AG04450 (cell line): ENCODE measurements at regions not wholly inside any gene's neighbourhood (a gene's known extent, or its start where the extent isn't known, plus 50 kb on each side); places are given as distances from the start of the nearest gene placed in this dataset.
"Not testable (repeated sequence)": the region's sequence is repeated elsewhere in the genome, so short reads cannot be mapped to it uniquely, and the experiment has no call there.

Experiments used
- CTCF ChIA-PET: fragments of 300-600, 350-600 bp; formaldehyde crosslinking; extraction: SDS; loops from one replicate; lab custom pipeline; 2022; ENCODE audit warnings: antibody characterized with exemption, inconsistent platforms; lab: Charles Lee
- POLR2A ChIA-PET: fragments of 350-600 bp; formaldehyde crosslinking; extraction: SDS; loops from one replicate; lab custom pipeline; 2021; ENCODE audit warnings: antibody characterized with exemption, inconsistent platforms; lab: Yijun Ruan, JAX
- DNase-seq: peaks from one replicate; pipeline ENCODE4 v3.0.0-alpha.2; 2011; ENCODE audit warnings: low read depth, low spot score
- H3K27ac ChIP-seq: one replicate; pipeline ENCODE4 v1.5.1; 2012; ENCODE audit warnings: low read depth, low read length, control low read depth
- H3K27me3 ChIP-seq: one replicate; pipeline ENCODE4 v1.6.0; 2012; ENCODE audit warnings: low read length; ENCODE audit not compliant: control insufficient read depth, insufficient read depth
- H3K4me3 ChIP-seq: 2 replicates; pipeline ENCODE4 v1.5.1; 2011; ENCODE audit warnings: mild to moderate bottlenecking, low read depth, low read length, control low read depth
- H3K9me3 ChIP-seq: 2 replicates; pipeline ENCODE4 v1.5.1; 2012; ENCODE audit warnings: low read length; ENCODE audit not compliant: control insufficient read depth, insufficient read depth
- TF ChIP-seq, protein P1 (sequence below): IDR thresholded peaks from 2 replicates; pipeline ENCODE4 v1.5.1; 2011; ENCODE audit warnings: low read depth, low read length, control low read depth, inconsistent platforms

DNA sequence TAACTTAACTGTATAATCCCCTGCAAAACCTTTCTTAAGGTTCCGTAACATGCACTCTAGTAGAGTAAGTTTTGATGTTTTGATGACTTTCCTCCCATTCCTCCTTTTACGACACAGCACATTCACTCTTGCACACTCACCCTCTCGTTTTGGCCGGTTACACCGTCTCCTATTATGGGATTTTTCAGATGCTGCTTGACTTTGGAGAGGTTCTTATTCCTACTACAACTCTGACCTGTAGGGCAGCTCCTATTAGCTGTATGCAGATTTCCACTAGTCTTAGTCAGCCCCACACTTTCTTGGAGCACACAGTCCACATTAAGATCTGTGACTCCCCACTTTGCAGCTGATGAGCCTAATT, 223.7 kb upstream of the SYNCRIP start:
- ChIA-PET POLR2A (interaction anchor here (1.8 kb wide), 1 partner anchor 188 kb away, joined by 10 read pairs; no protein-coding TSS in a partner anchor), CTCF (interaction anchor here (1.4 kb wide), 1 partner anchor 18 kb away, joined by 3 read pairs; no protein-coding TSS in a partner anchor)
- Histone ChIP-seq H3K27me3 (no peaks in the 10 kb centered on the region), H3K4me3 (peak overlapping the region; percentile 59), H3K27ac (peak overlapping the region; percentile 61), H3K9me3 (no peaks in the 10 kb centered on the region)
- DNase-seq: no peak
- TF ChIP-seq, protein P1, sequence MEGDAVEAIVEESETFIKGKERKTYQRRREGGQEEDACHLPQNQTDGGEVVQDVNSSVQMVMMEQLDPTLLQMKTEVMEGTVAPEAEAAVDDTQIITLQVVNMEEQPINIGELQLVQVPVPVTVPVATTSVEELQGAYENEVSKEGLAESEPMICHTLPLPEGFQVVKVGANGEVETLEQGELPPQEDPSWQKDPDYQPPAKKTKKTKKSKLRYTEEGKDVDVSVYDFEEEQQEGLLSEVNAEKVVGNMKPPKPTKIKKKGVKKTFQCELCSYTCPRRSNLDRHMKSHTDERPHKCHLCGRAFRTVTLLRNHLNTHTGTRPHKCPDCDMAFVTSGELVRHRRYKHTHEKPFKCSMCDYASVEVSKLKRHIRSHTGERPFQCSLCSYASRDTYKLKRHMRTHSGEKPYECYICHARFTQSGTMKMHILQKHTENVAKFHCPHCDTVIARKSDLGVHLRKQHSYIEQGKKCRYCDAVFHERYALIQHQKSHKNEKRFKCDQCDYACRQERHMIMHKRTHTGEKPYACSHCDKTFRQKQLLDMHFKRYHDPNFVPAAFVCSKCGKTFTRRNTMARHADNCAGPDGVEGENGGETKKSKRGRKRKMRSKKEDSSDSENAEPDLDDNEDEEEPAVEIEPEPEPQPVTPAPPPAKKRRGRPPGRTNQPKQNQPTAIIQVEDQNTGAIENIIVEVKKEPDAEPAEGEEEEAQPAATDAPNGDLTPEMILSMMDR: no peak

DNA sequence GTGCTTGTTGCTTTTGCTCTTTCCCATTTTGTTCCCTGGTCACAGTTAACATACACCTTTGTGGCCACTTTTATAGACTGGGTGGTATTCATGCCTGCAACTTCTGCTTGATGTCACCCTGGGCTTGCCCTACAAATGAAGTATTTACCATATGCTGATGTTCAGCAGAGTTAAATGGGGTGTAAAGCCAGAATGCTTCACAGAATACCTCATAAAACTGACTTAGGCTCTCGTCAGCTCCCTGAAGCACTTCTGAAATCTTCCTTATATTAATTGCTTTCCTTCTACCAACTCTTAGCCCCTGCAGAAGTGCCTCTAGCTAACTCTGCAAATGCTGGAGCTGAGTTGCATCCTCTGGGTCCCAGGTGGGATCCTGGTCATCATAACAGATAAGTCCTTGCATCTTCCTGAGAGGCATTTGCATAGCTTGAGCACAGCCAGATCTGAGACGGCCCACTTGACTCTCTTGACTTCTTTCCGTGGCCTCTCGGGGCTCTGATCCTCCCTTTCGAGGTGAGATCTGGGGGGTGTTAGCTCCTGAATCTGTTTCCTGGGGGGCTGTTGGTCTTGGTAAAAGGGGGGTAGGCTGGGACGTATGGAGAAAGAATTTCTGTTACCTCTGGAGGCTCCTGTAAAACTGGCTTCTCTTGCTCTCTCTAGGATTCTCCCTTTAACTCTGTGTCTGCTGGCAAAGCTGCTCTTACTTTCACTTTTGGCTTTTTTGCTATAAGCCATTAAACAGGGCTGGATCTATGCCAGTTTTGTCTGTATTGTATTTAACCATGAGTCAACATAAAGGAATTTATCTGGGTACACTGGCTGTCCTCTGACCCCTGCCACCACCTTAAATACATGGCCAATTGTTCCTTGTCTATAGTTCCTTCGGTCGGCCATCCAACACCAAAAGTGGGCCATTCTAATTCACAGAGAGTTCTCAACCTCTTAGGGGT, 223.0 kb upstream of the SYNCRIP start:
- H3K27ac ChIP-seq: peak overlapping the region; percentile 61
- no peaks in the 10 kb centered on the region for H3K27me3 ChIP-seq
- POLR2A ChIA-PET: interaction anchor here (0.6 to 1.8 kb wide), 2 partner anchors 58 to 187 kb away, joined by 8 to 10 read pairs; no protein-coding TSS in a partner anchor
- no peak for DNase-seq
- CTCF ChIA-PET: interaction anchor here (0.6 to 1.6 kb wide), 5 partner anchors 18 to 119 kb away, joined by 3 to 5 read pairs (median 4); no protein-coding TSS in a partner anchor
- TF ChIP-seq, protein P1: no peak
- no peaks in the 10 kb centered on the region for H3K9me3 ChIP-seq
- peak overlapping the region; percentile 59 for H3K4me3 ChIP-seq

DNA sequence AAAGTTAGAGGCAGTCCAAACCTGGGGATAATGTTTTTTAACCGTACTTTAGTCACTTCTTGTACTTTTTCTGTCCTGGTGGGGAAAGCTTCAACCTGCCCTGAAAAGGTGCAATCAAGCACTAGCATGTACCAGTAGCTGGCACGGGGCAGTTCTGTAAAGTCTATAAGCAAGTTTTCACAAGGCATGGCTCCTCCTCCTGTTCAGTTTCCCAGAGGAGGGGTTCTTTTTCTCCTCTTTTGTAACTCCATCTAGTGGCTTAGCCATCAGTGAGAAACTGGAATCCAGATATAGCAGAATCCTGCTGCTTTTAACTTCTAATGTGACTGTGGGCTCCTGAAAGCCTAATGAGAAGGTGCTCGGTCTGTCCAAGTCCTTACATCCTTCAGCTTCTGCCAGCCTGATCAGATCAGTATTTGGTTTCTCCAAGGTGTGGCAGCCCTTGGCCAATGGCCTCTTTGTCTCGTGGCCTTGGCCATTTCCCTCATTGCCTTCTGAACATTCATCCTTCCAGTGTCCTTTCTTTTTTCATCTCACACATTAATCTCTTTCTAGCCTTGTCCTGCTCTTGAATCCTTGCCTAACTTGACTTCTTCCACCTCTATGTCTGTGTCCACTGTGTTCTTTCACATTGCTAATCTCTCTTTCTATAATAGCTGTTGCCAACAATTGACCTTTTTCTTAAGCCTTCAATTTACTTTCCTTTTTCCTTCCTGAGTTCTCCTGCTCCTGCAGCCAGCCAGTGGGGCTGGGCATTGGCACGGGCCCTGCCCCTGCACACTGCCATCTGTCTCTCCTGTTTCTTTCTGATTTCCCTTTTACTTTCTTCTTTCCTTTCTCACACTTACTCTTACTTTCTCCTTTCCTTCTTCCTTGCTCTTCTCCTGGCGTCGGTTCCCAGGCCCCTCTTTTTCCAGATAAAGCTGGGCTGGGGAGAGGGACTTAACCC, 222.0 kb upstream of the SYNCRIP start:
- CTCF ChIA-PET: interaction anchor here (0.7 to 1.6 kb wide), 4 partner anchors 19 to 114 kb away, joined by 3 to 4 read pairs (median 4); no protein-coding TSS in a partner anchor

DNA sequence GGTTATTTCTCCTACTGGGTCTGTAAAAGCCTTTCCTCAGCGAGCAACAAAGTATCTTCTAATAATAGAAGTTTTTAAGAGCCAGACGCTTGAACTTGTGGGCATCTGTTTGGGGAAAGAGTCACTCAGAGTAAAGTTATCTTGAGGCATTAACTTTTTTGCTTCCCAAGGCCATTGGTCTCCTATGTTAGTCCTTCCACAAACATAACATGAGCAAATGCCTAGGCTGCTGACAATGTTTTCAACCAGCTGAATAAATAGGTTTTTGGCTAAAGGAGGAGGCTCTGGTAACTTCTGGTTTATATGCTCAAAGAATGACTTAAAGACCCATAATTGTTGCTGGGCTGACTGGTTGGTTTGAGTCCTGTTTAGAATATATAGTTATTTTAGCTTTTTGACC, 213.5 kb upstream of the SYNCRIP start:
- H3K27me3 ChIP-seq: no peaks in the 10 kb centered on the region
- TF ChIP-seq, protein P1: no peak
- no peak overlapping the region for H3K27ac ChIP-seq
- DNase-seq: no peak
- H3K9me3 ChIP-seq: no peaks in the 10 kb centered on the region
- ChIA-PET POLR2A (no interaction called here), CTCF (no interaction called here)
- H3K4me3 ChIP-seq: no peak overlapping the region

More for the DNA sequence above, 222.0 kb upstream of the SYNCRIP start:
- Histone ChIP-seq H3K27ac (peak overlapping the region; percentile 11), H3K9me3 (no peaks in the 10 kb centered on the region), H3K27me3 (no peaks in the 10 kb centered on the region), H3K4me3 (peak overlapping the region; percentile 59; the same call in 1 of the 2 replicates)
- TF ChIP-seq, protein P1: peak; percentile 43
- DNase-seq: no peak
- POLR2A ChIA-PET: interaction anchor here (1.8 kb wide), 1 partner anchor 187 kb away, joined by 10 read pairs; no protein-coding TSS in a partner anchor

- H3K9me3 ChIP-seq, POLR2A ChIA-PET, DNase-seq, H3K27me3 ChIP-seq, H3K4me3 ChIP-seq, H3K27ac ChIP-seq, CTCF ChIA-PET: not testable (repeated sequence)
These were observed 195.8 kb upstream of the SYNCRIP start for GRCh38 chr6:85838351-85839119.
